Keratinocyte (primary cell): ENCODE measurements at regions not wholly inside any gene's neighbourhood (a gene's known extent, or its start where the extent isn't known, plus 50 kb on each side); places are given as distances from the start of the nearest gene placed in this dataset.
"Not testable (repeated sequence)": the region's sequence is repeated elsewhere in the genome, so short reads cannot be mapped to it uniquely, and the experiment has no call there.

Source experiments
- EZH2 ChIP-seq: IDR thresholded peaks from one replicate; pipeline ENCODE4 v1.6.1; 2012; ENCODE audit warnings: inconsistent platforms, mild to moderate bottlenecking, low read length, moderate library complexity
- TF ChIP-seq, protein P1 (sequence below), 3 experiments: IDR thresholded peaks in 1 of 3; conservative IDR thresholded peaks in 1 of 3; optimal IDR thresholded peaks in 1 of 3; 2 replicates in 2 of 3; 3 replicates in 1 of 3; pipeline versions ENCODE3 to v1.5.1; 2011; ENCODE audit warnings: low read length in 3 of 3, mild to moderate bottlenecking in 3 of 3, moderate library complexity in 2 of 3, control low read depth in 1 of 3, inconsistent platforms in 1 of 3; ENCODE audit not compliant: insufficient read depth in 2 of 3; ENCODE audit errors: extremely low read depth in 1 of 3

DNA sequence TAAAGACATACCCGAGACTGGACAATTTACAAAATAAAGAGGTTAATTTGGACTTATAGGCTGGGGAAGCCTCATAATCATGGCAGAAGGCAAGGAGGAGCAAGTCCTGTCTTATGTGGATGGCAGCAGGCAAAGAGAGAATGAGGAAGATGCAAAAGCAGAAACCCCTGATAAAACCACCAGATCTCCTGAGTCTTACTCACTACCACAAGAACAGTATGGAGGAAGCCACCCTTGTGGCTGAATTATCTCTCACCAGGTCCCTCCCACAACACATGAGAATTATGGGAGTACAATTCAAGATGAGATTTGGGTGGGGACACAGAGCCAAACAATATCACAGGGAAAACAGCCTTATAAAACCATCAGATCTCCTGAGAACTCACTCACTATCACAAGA lies 61.6 kb upstream of the DCLK2 start:
- TF ChIP-seq, protein P1, sequence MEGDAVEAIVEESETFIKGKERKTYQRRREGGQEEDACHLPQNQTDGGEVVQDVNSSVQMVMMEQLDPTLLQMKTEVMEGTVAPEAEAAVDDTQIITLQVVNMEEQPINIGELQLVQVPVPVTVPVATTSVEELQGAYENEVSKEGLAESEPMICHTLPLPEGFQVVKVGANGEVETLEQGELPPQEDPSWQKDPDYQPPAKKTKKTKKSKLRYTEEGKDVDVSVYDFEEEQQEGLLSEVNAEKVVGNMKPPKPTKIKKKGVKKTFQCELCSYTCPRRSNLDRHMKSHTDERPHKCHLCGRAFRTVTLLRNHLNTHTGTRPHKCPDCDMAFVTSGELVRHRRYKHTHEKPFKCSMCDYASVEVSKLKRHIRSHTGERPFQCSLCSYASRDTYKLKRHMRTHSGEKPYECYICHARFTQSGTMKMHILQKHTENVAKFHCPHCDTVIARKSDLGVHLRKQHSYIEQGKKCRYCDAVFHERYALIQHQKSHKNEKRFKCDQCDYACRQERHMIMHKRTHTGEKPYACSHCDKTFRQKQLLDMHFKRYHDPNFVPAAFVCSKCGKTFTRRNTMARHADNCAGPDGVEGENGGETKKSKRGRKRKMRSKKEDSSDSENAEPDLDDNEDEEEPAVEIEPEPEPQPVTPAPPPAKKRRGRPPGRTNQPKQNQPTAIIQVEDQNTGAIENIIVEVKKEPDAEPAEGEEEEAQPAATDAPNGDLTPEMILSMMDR (optimal IDR thresholded peaks at IDR 0.05 in 1 of 3, IDR thresholded peaks at IDR 0.05 in 1 of 3, conservative IDR thresholded peaks at IDR 0.05 in 1 of 3; ENCODE audit: extremely low read depth in 1 of 3, insufficient read depth in 2 of 3, low read length in 3 of 3) = not testable (repeated sequence)
- TF ChIP-seq EZH2 = not testable (repeated sequence)
